GM21528 (cell line): ENCODE measurements at regions not wholly inside any gene's neighbourhood (a gene's known extent, or its start where the extent isn't known, plus 50 kb on each side); places are given as distances from the start of the nearest gene placed in this dataset.
"Not testable (repeated sequence)": the region's sequence is repeated elsewhere in the genome, so short reads cannot be mapped to it uniquely, and the experiment has no call there.

Source experiments
- ATAC-seq: cut with Tn5 transposase; IDR thresholded peaks from one replicate; pipeline ENCODE4 v1.9.1; 2021; ENCODE audit warnings: mild to moderate bottlenecking, moderate library complexity; ENCODE audit not compliant: unreplicated experiment, low FRiP score

DNA sequence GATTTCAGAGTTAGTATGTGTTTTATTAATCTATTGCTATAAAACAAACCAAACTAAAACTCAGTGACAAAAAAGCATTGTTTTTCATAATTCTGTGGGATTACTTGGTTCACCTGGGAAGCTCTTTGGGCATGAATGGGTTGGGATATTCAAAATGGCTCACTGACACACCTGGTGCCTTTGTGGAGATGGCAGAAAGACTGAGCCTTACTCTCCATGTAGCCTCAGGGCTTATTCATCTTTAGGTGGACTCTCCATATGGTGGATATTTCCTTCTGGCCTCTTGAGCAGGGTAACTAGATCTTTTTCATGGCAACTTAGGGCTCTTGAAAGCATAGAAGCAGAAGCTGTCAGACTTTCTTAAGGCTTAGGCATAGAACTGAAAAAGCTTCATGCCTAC lies 1102.8 kb upstream of the SEL1L start:
- ATAC-seq, result no peak

DNA sequence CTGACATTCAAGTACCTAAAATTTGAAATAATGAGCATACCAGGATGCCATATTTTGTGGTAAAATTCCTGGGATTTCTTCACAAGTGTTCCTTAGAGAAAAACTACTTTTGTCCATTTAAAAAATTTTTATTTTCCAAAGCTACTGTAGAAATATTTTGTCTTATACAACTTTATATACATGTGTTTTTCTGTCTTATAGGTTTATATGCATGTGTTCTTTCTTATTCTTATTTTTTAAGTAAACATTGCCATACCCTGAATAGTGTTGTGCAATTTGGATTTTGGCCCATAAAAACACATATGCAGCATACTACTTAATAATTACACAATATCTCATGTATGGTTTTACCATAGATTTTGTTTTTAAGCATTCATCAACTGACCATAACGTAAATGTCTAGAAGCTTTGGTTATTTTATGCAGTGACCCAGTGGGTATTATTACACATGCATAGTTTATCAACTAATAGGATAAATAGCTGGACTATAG lies 1107.4 kb upstream of the SEL1L start:
- no peak for ATAC-seq

DNA sequence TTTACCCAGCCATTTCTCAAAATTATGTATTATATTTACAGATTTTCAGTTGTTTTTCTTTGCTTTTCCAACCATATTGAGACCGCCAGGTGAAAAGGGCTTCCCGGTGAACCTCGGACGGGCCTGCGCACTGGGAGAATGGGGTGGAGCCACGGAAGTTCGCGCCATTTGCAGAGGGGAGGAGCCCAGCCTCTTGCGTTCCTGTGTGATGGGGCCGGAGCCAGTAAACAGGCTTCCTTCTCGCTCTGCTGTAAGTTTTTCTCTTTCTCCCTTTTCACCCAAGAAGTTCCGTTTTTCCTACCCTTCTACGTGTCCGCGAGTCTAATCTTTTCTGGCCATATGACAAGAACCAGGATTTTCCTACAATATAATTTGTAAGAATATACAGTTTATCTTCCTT lies 1108.8 kb upstream of the SEL1L start:
- ATAC-seq, result no peak

DNA sequence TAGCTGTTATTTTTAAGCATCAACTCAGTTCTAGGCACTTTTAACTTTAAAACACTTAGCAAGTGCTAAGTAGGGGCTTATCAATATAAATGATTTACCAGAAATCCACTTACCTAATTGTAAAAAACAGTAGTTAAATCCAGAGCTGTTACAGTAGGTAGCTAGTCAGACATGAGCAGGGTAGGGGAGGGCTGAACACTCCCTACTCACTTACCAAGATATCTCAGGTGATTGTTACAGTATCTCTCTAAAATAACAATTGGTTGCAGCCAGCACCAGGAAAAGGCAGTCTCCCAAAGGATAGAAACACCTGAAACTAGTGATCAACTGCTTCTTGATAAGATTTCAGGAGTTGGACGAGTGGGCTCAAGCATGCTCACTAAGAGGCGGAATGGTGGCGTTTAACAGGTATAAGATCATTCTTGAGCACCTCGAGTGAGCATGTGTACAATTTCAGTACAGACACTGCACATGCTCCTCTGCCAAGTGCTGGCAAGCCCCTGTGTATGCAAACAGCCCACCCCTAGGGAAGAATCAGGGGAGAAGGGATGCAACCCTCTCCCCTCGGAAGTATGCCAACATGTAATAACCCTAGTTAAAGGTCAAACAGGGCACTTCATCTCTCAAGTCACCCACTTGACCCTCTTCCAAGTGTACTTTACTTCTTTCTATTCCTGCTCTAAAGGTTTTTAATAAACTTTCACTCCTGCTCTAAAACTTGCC lies 1113.6 kb upstream of the SEL1L start:
- no peak for ATAC-seq

DNA sequence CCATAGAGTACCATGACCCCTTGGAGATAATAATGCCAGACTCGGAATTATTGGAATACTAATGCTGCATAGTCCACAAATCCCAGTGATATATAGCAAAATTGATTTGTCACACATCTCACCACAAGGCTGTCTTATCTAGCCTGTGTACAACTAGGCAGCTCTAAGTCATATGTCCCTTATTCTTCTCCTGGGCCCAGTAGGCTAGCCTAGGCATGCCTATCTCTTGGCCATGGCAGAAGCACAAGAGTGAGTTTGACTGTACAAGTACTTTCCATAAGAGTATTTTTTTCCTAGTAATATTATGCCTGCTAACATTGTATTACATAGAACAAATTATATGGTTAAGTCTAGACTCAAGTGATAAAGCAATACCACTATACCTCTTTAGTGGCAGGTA lies 1122.1 kb upstream of the SEL1L start:
- ATAC-seq, result no peak

DNA sequence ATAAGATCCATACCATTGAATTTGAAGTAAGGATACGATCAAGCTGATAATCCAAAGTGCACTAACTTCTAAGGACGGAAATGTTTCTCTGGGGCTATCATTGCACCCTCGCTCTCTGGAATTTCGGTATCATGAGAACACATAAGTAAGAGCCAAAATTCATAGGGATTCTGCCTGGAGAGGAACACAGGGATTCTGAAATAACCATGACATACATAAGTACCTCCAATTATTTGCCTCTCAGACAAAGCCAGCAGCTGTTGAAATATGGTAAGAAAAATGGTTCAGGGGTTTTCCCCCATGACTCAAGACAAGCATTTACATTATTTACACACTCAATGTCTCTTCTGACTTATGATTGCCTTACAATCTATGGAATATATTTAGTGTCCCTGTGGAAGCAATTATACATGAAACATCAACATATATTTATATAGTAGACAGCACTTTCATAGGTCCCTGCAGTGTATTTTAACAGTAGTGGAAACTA lies 1123.6 kb upstream of the SEL1L start:
- ATAC-seq, result no peak

DNA sequence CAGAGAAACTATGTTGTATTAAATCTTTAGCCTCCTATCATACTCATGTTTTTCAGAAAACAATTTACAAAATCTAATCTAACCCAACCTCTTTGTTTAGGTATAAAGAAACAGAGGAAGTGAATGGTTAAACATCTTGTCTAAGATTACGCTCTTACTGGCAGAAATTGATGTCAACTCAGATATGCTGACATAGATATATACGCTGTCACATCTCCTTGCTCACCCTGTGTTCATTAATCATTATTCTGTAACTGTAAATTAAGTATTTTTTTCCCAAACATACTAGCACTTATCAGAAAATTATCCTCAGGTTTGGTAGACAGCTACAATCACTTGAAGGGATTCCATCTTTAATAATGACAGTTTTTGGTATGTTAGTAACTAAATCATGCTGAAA lies 1127.6 kb upstream of the SEL1L start:
- ATAC-seq, result no peak

DNA sequence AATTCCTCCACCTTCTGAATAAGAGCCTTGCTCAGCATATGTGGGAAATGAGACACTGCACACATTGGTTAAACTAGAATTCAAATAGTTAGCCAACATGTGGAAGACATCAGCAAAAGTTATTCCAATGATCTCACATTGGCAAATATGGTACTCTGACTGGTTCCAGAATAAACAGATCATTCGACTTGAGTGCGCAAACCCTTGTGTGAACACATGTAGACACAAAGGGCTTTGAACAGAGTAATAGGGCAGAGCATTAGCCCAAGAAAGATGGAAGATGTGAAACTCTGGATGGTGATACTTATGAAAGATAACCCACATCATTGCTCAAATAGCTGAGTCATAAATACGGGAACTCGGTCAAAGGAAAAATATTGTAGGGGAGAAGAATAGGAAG lies 1133.4 kb upstream of the SEL1L start:
- ATAC-seq, result no peak

DNA sequence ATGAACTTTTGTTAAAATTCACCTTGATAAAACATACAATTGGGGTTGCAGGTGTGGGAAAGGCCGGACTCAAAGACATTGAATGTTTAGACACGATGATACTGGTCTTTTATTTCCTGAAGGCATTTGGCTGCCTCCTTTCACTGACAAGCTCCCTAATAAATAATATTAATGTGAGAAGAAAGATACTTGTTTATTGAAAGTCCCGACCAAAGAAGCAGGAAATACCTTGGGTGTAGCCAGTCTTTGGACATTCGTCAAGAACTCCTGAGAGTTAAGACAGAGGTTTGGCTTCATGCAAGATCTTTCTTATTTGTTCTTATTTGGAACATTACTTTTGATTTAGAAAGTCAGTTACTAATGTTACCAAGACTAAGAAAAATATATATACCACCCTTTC lies 1133.8 kb upstream of the SEL1L start:
- ATAC-seq, result no peak

DNA sequence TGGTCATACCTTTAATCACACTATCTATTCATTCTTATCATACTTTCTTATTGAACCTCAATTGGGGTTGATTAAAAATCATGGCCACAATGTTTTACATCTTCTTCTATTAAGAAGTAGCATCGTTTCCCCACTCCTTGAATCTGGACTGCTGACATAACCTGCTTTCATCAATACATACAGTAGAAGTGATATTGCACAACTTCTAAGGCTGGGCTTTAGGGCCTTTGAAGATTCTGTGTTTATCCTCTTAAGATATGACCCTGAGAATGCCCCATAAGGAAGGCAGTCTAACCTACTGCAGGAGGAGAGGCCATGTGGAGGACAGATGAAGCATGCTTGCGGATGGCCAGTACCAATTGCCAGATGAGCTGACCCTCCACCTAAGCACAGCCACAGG lies 1142.8 kb upstream of the SEL1L start:
- no peak for ATAC-seq

DNA sequence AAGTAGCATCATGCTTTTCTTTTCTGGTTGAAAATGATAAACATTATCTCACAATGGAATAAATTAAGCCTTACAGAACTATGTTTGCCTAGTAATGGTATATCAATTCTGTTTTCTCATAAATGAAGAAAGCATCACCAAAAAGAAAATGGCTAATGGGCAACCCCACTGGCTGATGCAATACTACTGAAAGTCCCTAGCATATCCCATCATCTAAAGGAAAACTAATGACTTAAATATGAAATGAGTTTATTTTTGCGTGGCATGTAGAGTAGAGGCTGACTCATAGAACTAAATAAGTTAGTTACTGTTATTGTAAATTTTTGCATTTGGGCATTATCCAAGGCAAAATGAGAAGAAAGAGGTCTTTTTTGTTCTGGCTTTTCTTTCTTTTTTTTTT lies 1156.3 kb upstream of the SEL1L start:
- ATAC-seq, result no peak

DNA sequence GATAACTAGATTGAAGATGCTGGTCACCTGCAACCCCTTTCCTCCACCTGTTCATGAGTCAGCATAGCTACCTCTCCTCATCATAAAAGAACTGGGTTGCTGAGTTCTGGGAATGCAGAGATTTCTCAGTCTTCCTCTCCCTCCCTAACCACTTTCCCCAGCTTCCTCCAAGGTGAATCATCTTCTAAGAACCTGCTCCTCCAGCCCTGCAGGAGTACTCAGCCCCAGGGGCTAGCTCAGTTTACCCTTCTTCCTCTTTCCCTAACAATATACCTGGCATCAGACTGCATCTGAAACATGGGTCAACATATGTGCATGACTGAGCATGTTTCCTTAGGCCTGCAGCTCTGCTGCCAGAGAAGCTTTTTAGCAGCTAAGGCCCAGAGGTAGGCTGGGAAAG lies 1157.5 kb upstream of the SEL1L start:
- ATAC-seq, result not testable (repeated sequence)

DNA sequence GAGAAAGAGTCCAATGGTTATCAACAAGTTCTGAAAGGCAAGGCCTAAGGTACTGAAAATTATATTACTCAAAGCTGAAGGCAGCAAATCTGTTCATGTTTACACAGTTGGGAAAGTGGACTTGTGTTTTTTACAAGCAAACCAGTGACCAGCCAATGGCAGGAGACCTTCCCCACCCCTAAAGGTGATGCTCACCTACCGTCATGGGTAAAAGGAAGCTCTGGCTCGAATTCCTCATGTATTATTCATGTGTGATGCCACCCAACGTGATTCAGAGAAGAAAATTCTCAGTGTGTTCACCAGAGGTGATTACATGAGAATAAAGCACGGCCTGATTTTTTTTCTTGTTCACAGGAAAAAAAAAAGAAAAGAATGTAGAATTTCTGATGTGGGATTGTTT lies 1161.2 kb upstream of the SEL1L start:
- ATAC-seq, result no peak

DNA sequence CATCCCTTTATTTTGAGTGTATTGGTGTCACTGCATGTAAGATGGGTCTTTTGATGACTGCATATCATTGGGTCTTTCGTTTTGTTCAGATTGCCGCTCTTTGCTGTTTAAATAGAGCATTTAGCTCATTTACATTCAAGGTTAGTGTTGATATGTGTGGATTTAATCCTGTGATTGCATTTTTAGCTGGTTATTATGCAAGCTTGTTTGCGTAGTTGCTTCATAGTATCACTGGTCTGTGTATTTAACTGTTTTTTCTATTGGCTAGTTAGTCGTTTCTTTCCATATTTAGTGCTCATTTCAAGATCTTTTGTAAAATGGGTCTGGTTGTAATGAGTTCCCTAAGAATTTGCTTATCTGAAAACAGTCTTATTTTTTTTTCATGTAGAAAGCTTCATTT lies 1170.6 kb upstream of the SEL1L start:
- no peak for ATAC-seq

DNA sequence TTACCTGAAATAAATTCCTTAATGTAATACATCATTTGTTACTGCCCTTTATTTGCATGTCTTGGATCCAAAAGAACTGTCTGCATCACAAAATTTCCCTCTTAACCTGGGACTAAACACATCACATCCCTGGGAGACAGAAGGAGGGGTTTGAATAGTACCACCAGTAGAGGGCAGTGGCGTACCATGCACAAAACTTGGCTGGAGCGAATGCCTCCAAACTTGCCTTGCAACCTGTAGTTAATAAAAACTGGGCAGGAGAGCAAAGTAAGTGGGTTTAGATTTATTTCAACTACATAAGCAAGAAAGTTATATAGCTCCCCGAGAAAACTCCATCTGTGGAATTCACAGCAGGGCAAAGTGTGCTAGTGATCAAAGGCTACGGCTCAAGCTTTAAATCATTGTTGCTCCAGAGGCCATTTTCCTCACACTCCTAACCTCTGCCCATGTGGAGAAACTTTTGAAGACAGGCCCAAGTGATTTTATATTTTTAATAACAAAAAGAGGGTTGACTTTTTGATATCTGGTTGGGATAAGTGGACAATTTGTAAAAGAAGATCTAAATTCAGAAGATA lies 1176.7 kb upstream of the SEL1L start:
- ATAC-seq, result no peak

DNA sequence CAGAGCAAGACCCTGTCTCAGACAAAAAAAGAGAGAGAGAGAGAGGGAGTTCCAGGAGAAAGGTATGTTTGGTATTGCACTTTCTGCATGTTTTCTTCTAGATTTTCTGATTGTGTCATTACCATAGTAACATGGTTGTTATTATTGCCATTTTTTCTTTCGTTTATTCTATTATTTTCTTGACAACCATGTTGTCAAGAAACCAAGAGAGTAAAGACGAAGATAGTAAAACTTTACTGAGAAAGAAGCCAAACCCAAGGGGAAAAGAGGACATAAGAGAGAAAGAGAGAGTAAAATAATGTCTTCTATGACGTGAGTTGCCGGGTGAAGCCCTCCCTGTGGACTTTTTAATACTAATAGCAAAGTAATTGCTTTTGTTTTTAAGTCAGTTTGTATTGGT lies 1186.0 kb upstream of the SEL1L start:
- ATAC-seq, result no peak

DNA sequence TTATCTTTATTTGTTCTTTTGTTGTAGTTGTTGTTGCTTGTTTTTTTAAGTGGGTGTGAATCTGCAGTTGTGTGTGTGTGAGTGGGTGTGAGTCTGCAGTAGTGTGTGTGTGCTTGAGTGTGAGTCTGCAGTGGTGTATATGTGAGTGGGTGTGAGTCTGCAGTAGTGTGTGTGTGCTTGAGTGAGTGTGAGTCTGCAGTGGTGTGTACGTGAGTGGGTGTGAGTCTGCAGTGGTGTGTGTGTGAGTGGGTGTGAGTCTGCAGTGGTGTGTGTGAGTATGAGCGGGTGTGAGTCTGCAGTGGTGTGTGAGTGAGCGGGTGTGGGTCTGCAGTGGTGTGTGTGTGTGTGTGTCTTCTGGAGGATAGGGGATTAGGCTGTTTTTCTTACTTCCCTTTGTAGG lies 1186.8 kb upstream of the SEL1L start:
- ATAC-seq, result no peak

DNA sequence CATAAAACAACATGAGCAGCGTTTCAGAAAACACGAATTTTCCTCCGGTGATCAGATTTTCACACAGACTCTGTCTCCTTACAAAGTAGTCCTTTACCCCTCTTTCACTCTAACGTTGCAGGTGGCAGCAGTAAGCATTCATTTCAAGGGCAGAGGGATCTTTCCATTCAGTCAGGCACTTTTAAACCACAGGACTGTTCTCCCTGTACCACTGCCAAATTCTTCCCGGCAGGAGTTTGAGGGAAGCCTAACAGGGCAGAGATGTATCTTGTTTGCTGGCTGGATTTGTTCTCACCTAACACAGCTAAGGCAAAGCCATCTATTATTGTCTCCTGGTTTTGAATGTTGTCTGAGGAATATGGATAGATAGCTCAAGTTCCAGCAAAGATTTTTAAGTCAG lies 1187.3 kb upstream of the SEL1L start:
- no peak for ATAC-seq

DNA sequence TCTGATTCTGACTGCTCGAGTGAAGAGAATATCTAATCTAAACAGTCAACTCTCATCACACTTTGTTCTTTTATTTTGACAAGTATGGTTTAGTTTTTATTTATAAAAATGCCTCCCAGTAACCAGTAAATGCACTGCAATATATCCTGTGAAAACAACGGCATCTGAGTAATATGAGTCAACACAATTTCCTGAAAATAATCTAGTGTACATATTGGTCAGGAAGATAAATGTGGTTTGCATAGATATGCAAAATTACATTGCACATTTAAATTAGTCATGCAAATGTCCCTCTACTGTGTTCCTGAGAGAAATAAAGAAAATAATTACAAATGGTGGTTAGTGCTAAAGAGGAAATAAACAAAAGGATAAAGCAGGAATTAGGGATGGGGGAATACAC lies 1190.7 kb upstream of the SEL1L start:
- ATAC-seq, result no peak

DNA sequence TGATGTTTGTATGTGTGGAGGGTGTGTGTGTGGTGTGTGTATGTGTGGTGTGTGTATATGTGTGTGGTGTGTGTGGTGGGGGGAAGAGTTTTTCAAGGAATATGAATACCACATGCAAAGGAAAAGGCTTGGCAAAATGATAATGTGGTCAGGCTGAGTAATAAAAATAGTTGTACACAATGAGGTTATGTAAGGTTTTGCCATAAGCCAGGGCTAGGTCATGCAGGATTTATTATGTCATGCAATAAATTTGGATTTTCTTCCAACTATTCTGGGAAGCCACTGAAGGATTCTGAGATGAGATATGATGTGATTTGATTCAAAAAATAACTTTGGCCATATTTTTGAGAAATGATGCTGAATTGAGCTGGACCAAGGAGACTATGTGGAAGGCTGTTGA lies 1191.6 kb upstream of the SEL1L start:
- ATAC-seq, result no peak

DNA sequence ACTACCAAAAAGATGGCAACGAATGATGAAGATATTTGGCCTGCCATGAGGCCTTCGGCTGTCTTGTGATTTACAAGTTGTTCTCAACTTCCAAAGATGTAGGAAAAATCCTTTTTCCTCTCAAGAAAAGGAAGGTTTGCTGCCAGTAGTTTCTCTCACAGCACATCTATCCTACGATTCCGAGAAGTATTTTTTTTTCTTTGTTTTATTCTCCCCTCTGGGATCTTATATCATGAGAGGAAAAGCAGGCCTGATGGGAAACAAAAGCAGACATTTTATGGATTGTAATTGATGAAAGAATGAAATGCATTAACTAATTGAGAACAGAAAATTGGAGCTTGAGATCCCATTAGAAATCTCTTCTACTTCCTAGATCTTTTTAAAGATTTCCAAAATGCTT lies 1197.9 kb upstream of the SEL1L start:
- ATAC-seq, result no peak

DNA sequence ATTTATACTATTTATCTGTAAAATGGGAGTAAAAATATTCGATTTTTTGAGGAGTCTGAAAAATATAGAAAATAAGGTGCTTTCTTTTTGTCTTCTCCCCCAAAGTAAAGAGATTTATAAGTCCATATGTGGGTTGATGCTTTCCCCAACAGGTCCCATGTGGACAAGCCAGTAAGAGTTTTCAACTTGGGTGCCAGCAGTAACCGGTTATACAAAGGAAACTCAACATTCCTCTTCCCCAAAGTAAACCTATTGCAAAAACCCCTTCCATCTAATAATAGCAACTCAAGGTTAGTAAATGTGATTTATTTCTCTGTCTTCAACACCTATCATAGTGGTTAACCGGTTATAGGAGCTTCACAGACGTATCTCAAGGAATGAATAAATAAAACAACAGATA lies 1206.9 kb upstream of the SEL1L start:
- ATAC-seq, result no peak
